GM12875 (cell line): ENCODE measurements at regions not wholly inside any gene's neighbourhood (a gene's known extent, or its start where the extent isn't known, plus 50 kb on each side); places are given as distances from the start of the nearest gene placed in this dataset.

Experiments used
- H3K4me3 ChIP-seq: one replicate; pipeline ENCODE4 v1.5.1; 2011; ENCODE audit warnings: low read depth, low read length, control low read depth
- CTCF ChIP-seq: IDR thresholded peaks from 2 replicates; pipeline ENCODE4 v1.5.1; 2011; ENCODE audit warnings: low read depth, mild to moderate bottlenecking, control low read depth, inconsistent platforms, low read length, moderate library complexity, borderline replicate concordance; ENCODE audit not compliant: insufficient read depth

- no peak for TF ChIP-seq CTCF
- H3K4me3 ChIP-seq = no peak overlapping the region
These were observed 528.5 kb upstream of the GOLIM4 start for GRCh38 chr3:168624195-168624594.

GRCh38 chr3:168622795-168623194, 527.1 kb upstream of the GOLIM4 start:
- H3K4me3 ChIP-seq = no peak overlapping the region
- no peak for TF ChIP-seq CTCF

GRCh38 chr3:168620854-168621253, 525.1 kb upstream of the GOLIM4 start:
- TF ChIP-seq CTCF = peak; percentile 61

GRCh38 chr3:168618827-168619470, 523.2 kb upstream of the GOLIM4 start:
- TF ChIP-seq CTCF = no peak
- no peak overlapping the region for H3K4me3 ChIP-seq

More at GRCh38 chr3:168620854-168621253, 525.1 kb upstream of the GOLIM4 start:
- no peak overlapping the region for H3K4me3 ChIP-seq

- no peak for TF ChIP-seq CTCF
- H3K4me3 ChIP-seq = no peak overlapping the region
These were observed 521.9 kb upstream of the GOLIM4 start for GRCh38 chr3:168617658-168618057.

GRCh38 chr3:168616915-168617314, 521.2 kb upstream of the GOLIM4 start:
- no peak overlapping the region for H3K4me3 ChIP-seq
- no peak for TF ChIP-seq CTCF

GRCh38 chr3:168615493-168616020, 519.8 kb upstream of the GOLIM4 start:
- H3K4me3 ChIP-seq = no peak overlapping the region
- TF ChIP-seq CTCF = no peak
